T47D (cell line): ENCODE measurements at regions not wholly inside any gene's neighbourhood (a gene's known extent, or its start where the extent isn't known, plus 50 kb on each side); places are given as distances from the start of the nearest gene placed in this dataset.

ENCODE experiments used
- DNase-seq, 2 experiments: peaks; one replicate each; pipeline versions ENCODE4 v3.0.0 to v3.0.0-alpha.2; 2011 to 2012; ENCODE audit warnings: low read depth in 1 of 2, low spot score in 1 of 2
- JUND ChIP-seq: IDR thresholded peaks from 2 replicates; pipeline ENCODE4 v1.6.1; 2012; ENCODE audit warnings: low read depth
- in situ Hi-C: cut with HindIII; loops from 2 replicates; pipeline ENCODE4 v1.10.0; 2016; ENCODE audit warnings: low sequenced_read_pairs, low pct_unique_long_range_greater_than_20kb

DNA sequence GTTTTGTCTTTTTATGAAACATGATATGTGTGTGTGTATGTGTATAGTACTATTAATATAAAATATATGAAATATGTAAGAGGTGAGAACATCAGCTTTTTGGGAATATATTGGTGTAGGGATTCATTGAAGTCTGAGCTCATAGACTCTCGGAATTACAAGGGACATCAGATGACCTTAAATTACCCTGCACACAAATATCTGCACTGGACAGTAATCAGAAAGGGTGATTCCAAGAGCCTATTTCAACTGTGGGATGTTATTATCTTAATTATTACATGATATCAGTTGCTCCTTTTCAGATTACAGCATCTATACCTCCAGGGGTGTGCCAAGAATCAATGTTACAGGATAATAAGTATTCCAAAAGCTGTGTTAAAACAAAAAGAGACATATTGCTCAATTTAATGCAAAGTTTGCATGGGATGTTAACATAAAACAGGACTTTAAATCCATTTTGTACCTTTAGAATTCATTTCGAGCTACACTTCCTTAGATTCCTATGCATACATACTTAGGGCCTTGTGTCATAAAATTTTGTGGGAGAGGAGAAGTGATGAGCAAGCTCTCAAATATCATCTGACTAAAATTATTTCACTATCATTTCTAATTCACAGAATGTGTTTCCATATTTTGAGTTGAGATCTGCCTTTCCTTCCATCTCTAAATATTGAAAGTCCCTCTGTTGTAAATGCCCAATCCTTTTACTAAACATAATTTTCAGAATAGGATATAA lies 365.2 kb downstream of the BRINP1 start:
- no peak for TF ChIP-seq JUND
- DNase-seq = no peak
- in situ Hi-C loops = no loop called here

DNA sequence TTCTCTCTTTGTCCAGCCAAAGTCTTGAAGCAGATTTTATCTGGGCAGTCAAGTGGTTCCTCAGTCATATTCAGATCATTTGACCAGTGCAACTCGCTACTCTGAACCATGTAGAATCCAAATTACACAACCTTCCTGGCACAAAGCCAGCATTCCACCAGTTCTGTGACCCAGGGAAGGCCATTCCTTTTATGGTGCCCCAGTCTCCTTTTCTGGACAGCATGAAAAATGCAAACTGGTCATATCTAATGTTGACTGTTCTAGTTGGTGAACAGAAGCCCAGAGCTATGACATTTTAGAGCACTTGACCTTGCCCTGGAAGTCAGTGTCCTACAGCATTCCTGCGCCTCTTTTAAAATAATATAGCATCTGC lies 364.6 kb downstream of the BRINP1 start:
- TF ChIP-seq JUND = peak; percentile 67
- peak in 1 of 2 experiments; percentile 96 for DNase-seq
- in situ Hi-C loops = no loop called here

DNA sequence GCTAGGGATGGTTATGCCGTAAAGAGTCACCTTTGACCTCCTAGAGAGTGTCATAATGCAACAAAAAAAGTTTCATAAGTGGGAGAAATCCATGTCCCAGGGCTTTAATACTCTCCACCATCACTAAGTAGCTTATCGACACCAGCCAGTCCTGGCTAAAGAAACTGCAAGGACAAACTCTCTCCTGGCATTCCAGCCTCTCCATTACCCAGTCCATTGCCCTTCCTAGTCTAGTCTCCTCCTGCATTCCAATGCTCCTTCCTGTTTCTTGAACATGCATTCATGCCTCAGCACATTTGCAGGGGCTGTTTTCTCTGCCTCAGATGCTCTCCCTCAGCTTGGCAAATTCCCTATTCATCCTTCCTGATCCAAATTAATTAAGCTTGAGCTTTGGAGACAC lies 364.1 kb downstream of the BRINP1 start:
- in situ Hi-C loops = no loop called here
- no peak for TF ChIP-seq JUND
- peak in 1 of 2 experiments; percentile 61 for DNase-seq

DNA sequence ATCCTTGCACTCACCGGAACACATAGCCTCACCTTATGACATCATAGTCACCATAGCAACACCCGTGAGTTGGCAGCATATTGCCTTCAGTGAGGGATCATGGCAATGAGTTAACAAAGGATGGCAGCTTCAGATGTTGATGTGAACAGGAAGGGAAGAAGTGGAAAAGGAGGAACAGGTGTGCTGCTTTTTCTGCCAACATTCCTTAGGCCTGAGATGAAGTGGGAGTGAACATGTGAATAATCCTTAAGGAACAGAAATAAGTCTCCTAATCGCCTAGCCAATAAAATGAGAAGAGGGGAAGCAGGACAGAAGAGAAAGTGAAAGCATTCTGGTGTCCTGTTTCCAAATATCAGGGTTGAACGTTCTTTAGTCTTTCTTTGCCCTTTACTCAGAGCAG lies 360.0 kb downstream of the BRINP1 start:
- TF ChIP-seq JUND = no peak
- peak; percentile 20 to 76 for DNase-seq
- in situ Hi-C loops = no loop called here

DNA sequence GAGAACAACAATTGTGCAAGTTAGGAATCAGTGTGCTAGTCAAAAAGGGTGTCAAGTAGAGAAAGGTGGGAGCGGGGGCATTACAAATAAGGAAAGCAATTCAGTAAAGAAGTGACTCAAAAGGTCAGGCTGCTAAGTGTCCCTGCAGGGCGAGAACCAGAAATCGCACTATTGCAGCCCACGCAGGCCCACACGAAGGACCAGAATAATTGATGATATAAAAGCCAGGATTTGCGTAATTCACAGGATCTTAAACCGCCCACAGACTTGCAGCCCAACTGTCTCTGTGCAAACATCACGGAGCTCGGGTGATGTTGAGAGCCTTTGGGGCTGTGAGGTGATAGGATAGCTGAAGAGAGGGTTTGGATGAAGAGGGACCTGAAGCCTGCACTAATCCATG lies 349.0 kb downstream of the BRINP1 start:
- TF ChIP-seq JUND = no peak
- in situ Hi-C loops = no loop called here
- DNase-seq = no peak

DNA sequence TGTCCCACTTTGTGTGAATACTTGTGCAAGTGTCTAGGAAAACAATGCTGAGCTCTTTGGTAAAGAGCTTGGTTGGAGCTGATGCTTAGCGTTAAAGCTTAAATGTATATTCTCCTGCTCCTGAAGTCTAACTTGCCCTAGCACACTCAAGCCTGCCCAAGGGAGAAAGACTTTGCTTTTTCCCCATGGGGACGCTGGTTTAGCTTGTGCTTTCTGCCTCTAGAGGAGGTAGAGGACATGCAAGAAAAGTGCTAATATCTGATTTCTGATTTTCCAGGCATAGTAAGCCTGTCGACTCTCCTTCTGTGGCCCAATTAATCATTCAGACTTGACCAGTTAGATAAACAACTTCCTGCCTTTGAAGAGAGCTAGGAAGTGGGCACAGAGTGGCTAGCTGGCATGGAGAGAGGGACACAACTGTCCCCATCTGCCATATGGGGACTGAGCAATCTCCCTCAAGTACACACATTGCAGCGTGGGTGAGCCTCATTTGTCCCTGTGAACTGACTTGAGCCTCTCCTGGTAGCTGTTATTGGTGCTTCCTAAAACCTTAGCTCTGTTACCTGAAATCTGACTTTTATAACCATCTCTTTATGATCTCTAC lies 348.4 kb downstream of the BRINP1 start:
- in situ Hi-C loops = no loop called here
- no peak for TF ChIP-seq JUND
- DNase-seq = no peak

DNA sequence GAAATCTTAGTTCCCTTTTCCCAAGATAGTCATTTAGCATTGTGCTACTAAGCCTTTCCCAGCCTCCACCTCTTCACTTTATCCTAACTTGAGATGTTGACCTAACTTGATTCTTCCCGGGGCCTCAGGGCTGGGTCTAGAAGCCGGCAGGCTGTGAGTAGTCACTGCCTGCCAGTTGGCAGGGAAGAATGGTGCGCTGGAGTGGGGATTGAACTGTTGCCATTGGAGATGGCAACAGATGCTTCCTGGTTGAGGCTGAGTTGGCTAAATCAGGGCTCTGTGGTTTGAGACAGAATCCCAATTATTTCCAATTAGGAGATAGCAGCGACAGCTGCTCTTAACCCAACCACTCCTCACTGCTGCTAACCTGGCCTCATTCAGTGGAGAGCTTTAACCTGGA lies 343.1 kb downstream of the BRINP1 start:
- TF ChIP-seq JUND = no peak
- in situ Hi-C loops = no loop called here
- peak in 1 of 2 experiments; percentile 81 for DNase-seq

DNA sequence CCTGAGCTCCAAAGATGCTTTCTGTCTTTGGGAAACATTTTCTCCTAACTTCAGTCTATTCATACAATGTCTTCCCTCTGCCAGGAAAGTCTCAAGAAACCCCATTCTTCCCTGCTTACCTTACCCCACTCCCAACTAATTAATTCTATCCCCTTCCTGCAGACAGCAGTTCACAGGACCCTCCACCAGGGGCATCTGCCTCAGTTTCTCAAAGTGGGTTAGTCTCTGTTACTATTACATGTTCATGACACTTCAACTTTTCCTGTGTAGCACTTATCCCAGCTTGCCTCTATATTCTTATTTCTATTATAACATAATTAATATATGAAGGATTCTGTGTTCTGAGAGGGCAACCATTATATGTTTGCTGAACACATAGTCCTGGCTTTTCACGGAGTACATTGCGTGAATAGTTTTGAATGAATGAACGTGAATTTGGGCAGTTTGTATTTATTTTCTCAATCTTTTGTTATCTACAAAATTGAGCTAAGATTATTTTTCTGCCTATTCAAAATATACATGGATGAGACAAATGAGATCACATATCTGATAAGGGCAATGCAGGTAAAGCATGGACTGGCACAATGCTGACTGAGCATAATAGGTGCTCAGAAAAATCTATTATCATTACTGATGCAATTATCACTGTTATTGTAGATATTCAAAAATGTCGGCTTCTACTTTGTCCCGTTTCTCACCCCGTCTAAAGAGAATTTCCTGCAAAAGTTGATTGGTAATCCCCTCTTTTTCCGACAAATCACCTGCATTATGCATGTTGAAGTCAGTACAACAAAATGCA lies 341.1 kb downstream of the BRINP1 start:
- TF ChIP-seq JUND = no peak
- no peak for DNase-seq
- in situ Hi-C loops = no loop called here

DNA sequence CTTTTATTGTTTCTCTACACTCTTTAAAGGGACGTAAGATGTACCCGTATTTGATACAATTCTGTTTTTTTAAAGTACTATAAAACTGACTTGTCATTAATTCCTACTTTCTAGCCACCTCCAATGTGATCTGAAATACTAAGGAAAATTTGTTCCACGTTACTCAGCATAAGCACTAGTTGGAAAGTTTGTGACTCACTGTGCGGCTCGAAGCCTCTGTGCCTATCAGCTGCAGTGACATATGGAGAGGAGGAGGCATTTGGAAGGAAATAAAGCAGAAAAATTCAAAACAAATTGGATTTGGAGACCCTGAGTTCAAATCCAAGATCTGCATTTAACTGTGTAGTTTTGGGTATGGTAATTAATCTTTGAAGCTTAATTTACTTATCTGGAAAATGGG lies 339.3 kb downstream of the BRINP1 start:
- TF ChIP-seq JUND = no peak
- no peak for DNase-seq
- in situ Hi-C loops = no loop called here

DNA sequence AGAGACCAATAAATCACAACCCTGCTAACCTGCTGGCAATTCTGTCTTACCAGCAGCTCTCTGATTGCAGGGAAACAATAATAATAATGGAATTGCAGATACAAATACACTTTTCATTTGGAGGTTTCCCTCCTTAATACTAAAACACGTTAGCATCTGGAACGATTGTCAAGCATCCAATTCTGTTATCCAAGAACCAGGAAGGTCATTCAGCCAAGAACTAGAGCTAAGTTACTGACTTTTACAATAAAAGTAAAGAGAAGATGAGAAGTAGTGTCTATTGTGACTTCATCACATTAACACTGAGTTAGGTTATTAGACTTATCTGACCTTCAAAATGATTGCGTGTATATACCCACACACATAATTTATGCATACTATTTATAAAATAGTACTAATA lies 335.6 kb downstream of the BRINP1 start:
- in situ Hi-C loops = no loop called here
- DNase-seq = no peak
- TF ChIP-seq JUND = no peak

DNA sequence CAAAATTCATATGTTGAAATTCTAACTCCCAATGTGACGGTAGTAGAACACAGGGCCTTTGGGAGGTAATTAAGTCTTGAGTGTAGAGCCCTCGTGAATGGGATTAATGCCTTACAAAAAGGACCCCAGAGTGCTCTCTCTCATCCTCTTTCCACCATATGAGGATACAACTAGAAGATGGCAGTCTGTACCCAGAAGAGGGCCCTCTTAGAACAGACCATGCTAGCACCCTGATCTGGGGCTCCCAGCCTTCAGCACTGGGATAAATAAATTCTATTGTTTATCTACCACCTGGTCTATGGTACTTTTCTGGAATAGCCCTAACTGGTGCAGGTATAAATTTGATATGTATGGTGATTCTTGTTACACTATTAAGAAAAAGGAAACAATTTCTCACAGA lies 332.3 kb downstream of the BRINP1 start:
- in situ Hi-C loops = no loop called here
- DNase-seq = no peak
- TF ChIP-seq JUND = no peak

DNA sequence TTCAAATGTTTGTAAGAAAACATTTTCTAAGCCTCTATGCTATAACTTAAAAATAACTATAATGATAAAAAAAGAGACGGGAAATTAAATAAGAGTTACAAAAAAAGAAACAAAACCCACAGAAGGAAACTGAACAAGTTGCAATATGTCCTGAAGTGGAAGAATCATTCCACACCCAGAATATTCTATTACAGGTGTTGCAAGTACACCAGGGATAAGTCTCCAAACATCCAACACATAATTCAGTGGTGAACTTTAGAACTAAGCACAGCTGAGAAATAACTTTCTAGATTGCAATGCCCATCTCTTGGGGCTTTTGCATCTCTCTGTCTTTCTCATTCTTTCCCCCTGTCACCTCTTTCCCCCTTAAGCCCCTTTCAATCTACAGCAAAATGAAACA lies 325.2 kb downstream of the BRINP1 start:
- no peak for DNase-seq
- in situ Hi-C loops = no loop called here
- TF ChIP-seq JUND = no peak

DNA sequence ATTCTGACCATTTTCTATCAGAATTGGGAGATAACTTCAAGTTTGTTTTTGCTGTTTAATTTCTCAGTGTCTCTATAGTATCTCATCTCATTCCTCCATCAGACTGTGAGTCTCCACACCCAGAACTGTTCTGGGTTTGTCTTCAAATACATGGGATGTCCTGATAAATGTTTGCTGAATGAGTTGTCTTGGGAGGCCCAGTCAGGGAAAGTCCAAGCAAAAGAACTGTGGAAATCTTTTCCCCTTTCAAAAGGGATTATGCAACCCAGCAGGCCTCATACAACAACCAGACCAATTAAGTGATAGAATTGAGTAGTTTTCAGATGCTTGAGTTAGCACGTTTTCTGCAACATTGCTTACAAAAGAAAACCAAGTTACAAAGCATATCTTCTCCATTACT lies 324.4 kb downstream of the BRINP1 start:
- TF ChIP-seq JUND = no peak
- no peak for DNase-seq
- in situ Hi-C loops = no loop called here
